ENCODE measurements at regions not wholly inside any gene's neighbourhood (a gene's known extent, or its start where the extent isn't known, plus 50 kb on each side); places are given as distances from the start of the nearest gene placed in this dataset.

DNA sequence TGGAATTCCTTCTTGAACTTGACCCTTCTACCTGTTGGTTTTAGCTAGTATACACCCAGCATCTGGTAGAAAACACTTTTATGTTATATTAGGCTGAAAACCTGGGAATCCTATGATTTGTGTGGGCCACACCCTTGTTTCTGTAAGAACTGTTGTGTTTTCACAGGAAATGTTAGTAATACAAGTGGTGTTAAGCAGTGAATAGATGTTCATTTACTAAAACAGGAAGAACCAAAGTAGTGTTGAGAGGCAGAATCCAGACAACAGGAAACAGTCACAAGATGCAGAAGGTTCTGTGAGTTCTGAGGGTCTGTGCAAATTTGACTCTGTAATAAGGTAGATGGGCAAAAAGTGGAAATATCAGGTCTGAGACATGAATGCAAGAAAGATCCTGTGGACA, 73.0 kb upstream of the RAI14 start (continued):
- TF ChIP-seq, protein P1, sequence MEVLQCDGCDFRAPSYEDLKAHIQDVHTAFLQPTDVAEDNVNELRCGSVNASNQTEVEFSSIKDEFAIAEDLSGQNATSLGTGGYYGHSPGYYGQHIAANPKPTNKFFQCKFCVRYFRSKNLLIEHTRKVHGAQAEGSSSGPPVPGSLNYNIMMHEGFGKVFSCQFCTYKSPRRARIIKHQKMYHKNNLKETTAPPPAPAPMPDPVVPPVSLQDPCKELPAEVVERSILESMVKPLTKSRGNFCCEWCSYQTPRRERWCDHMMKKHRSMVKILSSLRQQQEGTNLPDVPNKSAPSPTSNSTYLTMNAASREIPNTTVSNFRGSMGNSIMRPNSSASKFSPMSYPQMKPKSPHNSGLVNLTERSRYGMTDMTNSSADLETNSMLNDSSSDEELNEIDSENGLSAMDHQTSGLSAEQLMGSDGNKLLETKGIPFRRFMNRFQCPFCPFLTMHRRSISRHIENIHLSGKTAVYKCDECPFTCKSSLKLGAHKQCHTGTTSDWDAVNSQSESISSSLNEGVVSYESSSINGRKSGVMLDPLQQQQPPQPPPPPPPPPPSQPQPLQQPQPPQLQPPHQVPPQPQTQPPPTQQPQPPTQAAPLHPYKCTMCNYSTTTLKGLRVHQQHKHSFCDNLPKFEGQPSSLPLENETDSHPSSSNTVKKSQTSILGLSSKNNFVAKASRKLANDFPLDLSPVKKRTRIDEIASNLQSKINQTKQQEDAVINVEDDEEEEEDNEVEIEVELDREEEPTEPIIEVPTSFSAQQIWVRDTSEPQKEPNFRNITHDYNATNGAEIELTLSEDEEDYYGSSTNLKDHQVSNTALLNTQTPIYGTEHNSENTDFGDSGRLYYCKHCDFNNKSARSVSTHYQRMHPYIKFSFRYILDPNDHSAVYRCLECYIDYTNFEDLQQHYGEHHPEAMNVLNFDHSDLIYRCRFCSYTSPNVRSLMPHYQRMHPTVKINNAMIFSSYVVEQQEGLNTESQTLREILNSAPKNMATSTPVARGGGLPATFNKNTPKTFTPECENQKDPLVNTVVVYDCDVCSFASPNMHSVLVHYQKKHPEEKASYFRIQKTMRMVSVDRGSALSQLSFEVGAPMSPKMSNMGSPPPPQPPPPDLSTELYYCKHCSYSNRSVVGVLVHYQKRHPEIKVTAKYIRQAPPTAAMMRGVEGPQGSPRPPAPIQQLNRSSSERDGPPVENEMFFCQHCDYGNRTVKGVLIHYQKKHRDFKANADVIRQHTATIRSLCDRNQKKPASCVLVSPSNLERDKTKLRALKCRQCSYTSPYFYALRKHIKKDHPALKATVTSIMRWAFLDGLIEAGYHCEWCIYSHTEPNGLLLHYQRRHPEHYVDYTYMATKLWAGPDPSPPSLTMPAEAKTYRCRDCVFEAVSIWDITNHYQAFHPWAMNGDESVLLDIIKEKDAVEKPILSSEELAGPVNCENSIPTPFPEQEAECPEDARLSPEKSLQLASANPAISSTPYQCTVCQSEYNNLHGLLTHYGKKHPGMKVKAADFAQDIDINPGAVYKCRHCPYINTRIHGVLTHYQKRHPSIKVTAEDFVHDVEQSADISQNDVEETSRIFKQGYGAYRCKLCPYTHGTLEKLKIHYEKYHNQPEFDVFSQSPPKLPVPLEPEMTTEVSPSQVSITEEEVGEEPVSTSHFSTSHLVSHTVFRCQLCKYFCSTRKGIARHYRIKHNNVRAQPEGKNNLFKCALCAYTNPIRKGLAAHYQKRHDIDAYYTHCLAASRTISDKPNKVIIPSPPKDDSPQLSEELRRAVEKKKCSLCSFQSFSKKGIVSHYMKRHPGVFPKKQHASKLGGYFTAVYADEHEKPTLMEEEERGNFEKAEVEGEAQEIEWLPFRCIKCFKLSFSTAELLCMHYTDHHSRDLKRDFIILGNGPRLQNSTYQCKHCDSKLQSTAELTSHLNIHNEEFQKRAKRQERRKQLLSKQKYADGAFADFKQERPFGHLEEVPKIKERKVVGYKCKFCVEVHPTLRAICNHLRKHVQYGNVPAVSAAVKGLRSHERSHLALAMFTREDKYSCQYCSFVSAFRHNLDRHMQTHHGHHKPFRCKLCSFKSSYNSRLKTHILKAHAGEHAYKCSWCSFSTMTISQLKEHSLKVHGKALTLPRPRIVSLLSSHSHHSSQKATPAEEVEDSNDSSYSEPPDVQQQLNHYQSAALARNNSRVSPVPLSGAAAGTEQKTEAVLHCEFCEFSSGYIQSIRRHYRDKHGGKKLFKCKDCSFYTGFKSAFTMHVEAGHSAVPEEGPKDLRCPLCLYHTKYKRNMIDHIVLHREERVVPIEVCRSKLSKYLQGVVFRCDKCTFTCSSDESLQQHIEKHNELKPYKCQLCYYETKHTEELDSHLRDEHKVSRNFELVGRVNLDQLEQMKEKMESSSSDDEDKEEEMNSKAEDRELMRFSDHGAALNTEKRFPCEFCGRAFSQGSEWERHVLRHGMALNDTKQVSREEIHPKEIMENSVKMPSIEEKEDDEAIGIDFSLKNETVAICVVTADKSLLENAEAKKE (CRISPR knock-in tag; IDR thresholded peaks at IDR 0.05) = no peak
- TF ChIP-seq STAT1 (IDR thresholded peaks at IDR 0.05; ENCODE audit: unreplicated experiment) (no peak), EZH2 (IDR thresholded peaks at IDR 0.05; ENCODE audit: low read depth, unreplicated experiment) (no peak), ZNF114 (CRISPR knock-in tag; IDR thresholded peaks at IDR 0.05) (no peak)
- TF ChIP-seq, protein P2, sequence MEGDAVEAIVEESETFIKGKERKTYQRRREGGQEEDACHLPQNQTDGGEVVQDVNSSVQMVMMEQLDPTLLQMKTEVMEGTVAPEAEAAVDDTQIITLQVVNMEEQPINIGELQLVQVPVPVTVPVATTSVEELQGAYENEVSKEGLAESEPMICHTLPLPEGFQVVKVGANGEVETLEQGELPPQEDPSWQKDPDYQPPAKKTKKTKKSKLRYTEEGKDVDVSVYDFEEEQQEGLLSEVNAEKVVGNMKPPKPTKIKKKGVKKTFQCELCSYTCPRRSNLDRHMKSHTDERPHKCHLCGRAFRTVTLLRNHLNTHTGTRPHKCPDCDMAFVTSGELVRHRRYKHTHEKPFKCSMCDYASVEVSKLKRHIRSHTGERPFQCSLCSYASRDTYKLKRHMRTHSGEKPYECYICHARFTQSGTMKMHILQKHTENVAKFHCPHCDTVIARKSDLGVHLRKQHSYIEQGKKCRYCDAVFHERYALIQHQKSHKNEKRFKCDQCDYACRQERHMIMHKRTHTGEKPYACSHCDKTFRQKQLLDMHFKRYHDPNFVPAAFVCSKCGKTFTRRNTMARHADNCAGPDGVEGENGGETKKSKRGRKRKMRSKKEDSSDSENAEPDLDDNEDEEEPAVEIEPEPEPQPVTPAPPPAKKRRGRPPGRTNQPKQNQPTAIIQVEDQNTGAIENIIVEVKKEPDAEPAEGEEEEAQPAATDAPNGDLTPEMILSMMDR (conservative IDR thresholded peaks at IDR 0.05; ENCODE audit: low read depth in 2 of 2) = no peak

DNA sequence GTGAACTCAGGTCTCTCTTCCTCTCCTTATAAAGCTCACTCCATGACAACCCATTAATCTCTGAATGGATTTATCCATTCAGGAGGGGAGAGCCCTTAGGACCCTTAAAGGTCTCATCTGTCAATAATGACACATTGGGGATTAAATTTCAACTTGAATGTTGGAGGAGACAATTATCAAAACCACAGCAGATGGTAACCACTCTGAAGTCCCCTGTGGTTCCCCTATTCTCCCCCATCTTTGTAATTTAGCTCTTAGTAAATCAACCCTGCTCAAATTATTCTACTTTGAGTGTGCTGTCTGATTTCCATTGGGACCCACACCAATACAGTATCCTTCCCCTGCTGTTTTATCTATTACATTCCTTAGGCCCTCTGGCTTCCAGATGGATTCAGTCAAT, 72.0 kb upstream of the RAI14 start:
- Histone ChIP-seq H3K4me1 (ENCODE audit: insufficient read depth) (peaks cover 12% of the 10 kb centered on the region; the same call in 1 of the 2 replicates), H3K36me3 (ENCODE audit: insufficient read depth) (no peaks in the 10 kb centered on the region), H3K9me2 (ENCODE audit: insufficient read depth) (peaks cover 13% of the 10 kb centered on the region; the same call in 1 of the 2 replicates), H2AFZ (no peak overlapping the region), H3K27me3 (ENCODE audit: insufficient read depth) (no peaks in the 10 kb centered on the region), H3K27ac (ENCODE audit: low read depth) (no peak overlapping the region), H4K20me1 (replicated peaks; ENCODE audit: insufficient read depth) (no peaks in the 10 kb centered on the region), H3F3A (replicated peaks; ENCODE audit: low read depth) (no peaks in the 10 kb centered on the region), H3K4me2 (no peak overlapping the region), H3K4me3 (no peak overlapping the region), H3K79me2 (replicated peaks; ENCODE audit: insufficient read depth) (no peaks in the 10 kb centered on the region)
- H3K4me3 Mint-ChIP-seq = no peak overlapping the region
- DNase-seq (ENCODE audit: low spot score) (no peak), ATAC-seq (no peak)
- H3K4me1 Mint-ChIP-seq = peaks cover 13% of the 10 kb centered on the region
- H3K27ac Mint-ChIP-seq = no peak overlapping the region
- H3K9me3 Mint-ChIP-seq = no peaks in the 10 kb centered on the region
- H3K36me3 Mint-ChIP-seq (ENCODE audit: low read depth) = no peaks in the 10 kb centered on the region
- H3K27me3 Mint-ChIP-seq (ENCODE audit: insufficient read depth, low read depth, poor library complexity) = peaks cover 5% of the 10 kb centered on the region
- TF ChIP-seq, protein P1 (CRISPR knock-in tag; IDR thresholded peaks at IDR 0.05) = no peak
- TF ChIP-seq JUNB (IDR thresholded peaks at IDR 0.05; ENCODE audit: unreplicated experiment) = no peak
- no peak for TF ChIP-seq POLR2AphosphoS5 (IDR thresholded peaks at IDR 0.05; ENCODE audit: low read depth)
- no peak for TF ChIP-seq EZH2phosphoT487 (IDR thresholded peaks at IDR 0.05; ENCODE audit: unreplicated experiment)
- no peak for TF ChIP-seq CREB1 (CRISPR knock-in tag; IDR thresholded peaks at IDR 0.05; ENCODE audit: low read depth)
- no peak for TF ChIP-seq ZNF114 (CRISPR knock-in tag; IDR thresholded peaks at IDR 0.05)

Measured in GM23338 (cell line).